HFF-Myc (cell line): ENCODE measurements at regions not wholly inside any gene's neighbourhood (a gene's known extent, or its start where the extent isn't known, plus 50 kb on each side); places are given as distances from the start of the nearest gene placed in this dataset.

Source experiments
- DNase-seq: peaks from one replicate; pipeline ENCODE4 v3.0.0-alpha.2; 2011; ENCODE audit warnings: low read depth; ENCODE audit errors: extremely low read depth
- H3K4me3 ChIP-seq: replicated peaks from 2 replicates; pipeline ENCODE4 v1.5.1; 2011; ENCODE audit warnings: low read depth, mild to moderate bottlenecking, control low read depth, low read length
- TF ChIP-seq, protein P1 (sequence below): IDR thresholded peaks from 2 replicates; pipeline ENCODE4 v1.5.1; 2012; ENCODE audit warnings: mild to moderate bottlenecking, low read depth, low read length, control low read depth; ENCODE audit errors: missing control alignments

DNA sequence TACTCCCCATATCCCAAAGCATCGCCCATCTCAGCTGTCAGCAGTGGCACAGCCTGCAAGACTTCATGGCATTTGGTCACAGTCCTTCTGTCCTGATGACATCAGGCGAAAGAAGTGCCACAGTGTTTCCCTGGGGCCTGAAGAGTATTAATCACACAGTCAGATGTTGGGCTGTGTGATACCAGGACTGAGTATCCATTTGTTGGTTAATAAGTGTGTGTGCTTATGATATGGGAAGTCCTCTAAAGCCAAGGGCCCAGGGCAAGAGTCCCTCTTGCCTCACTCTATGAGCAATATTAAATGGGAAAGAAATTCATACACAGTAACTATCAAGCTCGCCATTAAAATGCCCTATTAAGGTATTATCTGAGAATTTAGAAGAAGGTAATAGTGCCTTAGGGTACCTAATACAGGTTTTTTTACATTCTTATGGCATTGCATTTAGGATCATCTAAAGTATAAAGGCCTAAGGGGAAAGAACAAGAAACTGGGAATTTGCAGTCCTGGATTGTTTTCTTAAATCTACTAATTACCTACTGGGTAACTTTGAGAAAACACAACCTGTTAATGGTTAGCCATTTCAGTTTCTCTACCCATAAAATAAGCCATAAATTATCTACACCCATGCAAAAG, 204.1 kb upstream of the PREP start:
- no peak for DNase-seq
- no peak overlapping the region for H3K4me3 ChIP-seq
- TF ChIP-seq, protein P1, sequence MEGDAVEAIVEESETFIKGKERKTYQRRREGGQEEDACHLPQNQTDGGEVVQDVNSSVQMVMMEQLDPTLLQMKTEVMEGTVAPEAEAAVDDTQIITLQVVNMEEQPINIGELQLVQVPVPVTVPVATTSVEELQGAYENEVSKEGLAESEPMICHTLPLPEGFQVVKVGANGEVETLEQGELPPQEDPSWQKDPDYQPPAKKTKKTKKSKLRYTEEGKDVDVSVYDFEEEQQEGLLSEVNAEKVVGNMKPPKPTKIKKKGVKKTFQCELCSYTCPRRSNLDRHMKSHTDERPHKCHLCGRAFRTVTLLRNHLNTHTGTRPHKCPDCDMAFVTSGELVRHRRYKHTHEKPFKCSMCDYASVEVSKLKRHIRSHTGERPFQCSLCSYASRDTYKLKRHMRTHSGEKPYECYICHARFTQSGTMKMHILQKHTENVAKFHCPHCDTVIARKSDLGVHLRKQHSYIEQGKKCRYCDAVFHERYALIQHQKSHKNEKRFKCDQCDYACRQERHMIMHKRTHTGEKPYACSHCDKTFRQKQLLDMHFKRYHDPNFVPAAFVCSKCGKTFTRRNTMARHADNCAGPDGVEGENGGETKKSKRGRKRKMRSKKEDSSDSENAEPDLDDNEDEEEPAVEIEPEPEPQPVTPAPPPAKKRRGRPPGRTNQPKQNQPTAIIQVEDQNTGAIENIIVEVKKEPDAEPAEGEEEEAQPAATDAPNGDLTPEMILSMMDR, result no peak

DNA sequence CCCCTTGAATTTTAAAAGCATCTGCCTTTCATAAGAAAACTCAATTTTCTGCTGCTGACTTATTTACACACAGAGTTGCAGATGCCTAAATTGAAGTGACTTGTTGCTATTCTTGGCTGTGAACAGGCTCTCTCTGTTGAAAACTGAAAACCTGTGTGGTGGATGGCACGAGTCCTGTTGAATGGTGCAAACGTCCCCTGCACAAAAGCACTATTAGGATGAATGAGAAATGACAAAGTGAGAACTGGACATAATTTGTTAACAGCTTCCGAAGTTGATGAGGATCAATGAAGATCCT, 201.7 kb upstream of the PREP start:
- TF ChIP-seq, protein P1, result no peak
- no peak overlapping the region for H3K4me3 ChIP-seq
- no peak for DNase-seq

DNA sequence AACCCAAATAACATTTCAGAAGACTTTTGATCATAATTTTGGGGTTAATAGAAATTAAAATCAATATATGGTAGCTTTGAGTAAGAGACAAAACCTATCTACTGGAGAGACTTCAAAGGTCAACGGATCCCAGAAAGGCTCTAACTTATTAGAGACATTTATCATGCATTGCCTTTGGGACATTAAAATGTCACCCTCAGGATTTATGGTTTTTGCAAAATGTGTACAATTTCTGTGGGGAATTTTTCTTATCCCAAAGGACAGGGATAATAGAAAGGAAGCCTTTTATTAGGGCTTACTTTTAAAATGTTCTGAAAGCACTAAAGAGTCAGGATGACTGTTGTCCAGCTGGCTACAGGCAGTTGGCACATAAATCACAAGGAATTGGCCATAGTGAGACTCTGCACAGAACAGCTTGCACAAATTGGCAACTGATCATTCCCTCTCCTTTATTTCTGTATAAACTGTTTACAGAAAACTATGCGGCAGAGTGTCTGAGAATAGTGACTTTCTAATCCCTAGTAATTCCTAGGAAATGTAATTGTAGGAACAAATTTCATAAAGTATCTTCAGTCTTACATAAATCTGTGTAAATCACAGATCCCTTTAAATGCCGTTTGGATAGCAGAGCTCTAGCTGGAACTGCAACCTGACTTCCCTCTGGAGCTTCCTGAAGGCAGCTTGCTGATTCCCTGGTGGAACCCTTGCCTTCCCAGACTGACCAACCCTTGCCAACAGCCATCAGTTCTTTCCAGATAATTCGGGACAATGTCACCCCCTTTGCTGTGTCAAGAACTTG, 201.1 kb upstream of the PREP start:
- DNase-seq, result no peak
- no peak overlapping the region for H3K4me3 ChIP-seq

DNA sequence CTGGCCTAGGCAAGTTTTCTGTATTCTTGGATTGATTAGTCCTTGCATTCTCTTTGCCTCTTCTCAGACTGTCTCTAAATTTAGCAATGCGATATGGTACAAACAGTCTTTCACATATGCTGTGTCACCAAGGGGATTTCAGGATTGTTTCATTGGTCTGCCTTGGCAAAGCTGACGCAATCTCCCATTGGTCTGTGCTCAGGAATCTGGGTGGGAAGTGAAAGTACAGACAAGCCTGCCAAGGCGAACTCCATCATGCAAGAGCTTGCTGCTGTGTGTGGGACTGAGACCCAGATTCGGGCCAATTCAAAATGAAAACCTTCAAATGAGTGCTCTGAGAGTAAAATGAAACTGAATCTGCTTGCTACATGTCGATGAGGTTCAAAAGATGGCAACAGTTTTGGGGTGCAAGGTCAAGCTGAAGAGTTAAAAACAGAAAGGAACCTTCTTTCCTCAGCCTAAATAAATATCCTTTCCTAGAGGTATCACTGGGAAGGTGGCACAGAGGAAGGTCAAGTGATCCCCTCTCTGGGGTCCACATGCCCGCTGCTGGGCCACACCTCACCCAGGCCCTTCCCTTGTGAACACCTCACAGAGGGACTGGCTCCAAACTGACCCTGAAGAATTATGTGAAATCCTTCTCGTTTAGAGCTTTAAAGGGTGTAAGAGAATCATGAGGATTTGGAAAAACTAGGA, 198.8 kb upstream of the PREP start:
- H3K4me3 ChIP-seq, result no peak overlapping the region
- no peak for DNase-seq
- TF ChIP-seq, protein P1, result no peak

More for the DNA sequence above, 201.1 kb upstream of the PREP start:
- TF ChIP-seq, protein P1, result no peak

DNA sequence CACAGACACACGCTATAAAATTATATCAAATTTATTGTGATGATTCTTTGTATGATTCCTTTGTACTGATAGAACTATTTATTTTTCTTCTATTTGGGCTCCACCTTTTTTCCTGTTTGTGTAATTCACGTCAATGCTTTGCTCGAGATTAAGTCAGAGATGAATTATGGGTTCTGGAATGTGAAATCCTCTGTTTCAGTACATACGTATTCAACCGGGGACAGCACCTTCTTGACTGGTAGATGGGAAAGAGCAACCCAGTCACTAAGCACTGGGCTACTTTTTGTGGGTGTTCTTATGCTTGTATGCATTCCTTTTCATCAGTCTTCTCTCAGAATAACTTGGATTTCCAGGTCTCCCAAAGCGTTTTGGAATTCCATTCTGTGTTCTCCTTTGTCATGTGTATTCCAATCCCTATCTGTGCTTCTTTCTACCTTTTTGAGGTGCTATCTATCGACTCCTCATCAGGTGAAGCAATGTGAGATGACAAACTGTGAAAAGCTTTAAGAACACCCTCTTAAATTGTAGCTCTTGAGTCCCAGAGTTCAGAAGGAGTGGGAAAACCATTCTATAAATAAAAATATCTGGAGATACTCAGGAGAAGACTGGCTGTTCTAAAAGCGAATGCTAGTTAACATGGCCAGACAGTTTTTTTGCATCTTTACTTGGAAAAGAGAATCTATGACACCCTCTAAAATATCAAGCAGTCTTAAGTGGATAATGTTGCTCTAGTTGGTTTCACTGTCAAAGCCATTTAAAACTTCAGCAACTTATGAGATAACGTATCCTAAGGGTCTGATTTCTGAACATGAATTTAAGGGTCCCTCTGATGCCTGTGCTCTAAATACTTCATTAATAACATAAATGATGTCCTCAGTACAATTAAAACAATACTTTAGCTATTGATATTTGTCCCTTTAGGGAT, 197.7 kb upstream of the PREP start:
- no peak for DNase-seq
- TF ChIP-seq, protein P1, result no peak
- H3K4me3 ChIP-seq, result no peak overlapping the region

DNA sequence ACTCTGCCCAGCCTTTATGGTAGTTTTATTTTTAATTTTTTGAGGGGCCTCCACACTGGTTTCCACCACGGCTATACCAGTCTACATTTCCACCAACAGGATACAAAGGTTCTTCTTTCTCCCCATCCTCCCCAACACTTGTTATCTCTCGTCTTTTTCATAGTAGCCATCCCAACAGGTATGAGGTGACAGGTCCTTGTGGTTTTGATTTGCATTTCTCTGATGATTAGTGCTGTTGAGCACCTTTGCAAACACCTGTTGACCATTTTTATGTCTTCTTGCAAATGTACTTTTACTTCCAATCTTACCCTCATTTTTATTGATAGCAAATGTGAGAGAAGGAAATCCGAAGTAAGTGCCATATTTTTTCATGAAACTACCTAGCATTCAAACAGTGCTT, 195.4 kb upstream of the PREP start:
- H3K4me3 ChIP-seq, result no peak overlapping the region
- TF ChIP-seq, protein P1, result no peak
- DNase-seq, result no peak
